H1 (cell line): ENCODE measurements at regions not wholly inside any gene's neighbourhood (a gene's known extent, or its start where the extent isn't known, plus 50 kb on each side); places are given as distances from the start of the nearest gene placed in this dataset.

ENCODE experiments used
- CTCF ChIA-PET: fragments of 300-600 bp; sonication (Branson Sonifier 250); formaldehyde crosslinking; loops from one replicate; lab custom pipeline; 2021; ENCODE audit not compliant: partially characterized antibody; lab: Charles Lee
- POLR2A ChIA-PET: fragments of 300-600 bp; sonication (Branson Sonifier 250); formaldehyde crosslinking; loops from one replicate; lab custom pipeline; 2021; ENCODE audit warnings: inconsistent platforms; ENCODE audit not compliant: partially characterized antibody; lab: Charles Lee
- DNase-seq, 2 experiments: peaks; one replicate each; pipeline versions ENCODE4 v3.0.0 to v3.0.0-alpha.2; 2010 to 2022; ENCODE audit warnings: low spot score in 2 of 2, low read depth in 1 of 2, mixed read lengths in 1 of 2
- FAIRE-seq: peaks from 2 replicates; lab custom pipeline; 2011; peaks lifted over from hg19 to GRCh38; lab: Jason Lieb, UNC
- H2AFZ ChIP-seq: 2 replicates; pipeline ENCODE4 v1.8.1; 2012; ENCODE audit warnings: low read length, inconsistent platforms
- H2AK5ac ChIP-seq: 2 replicates; pipeline ENCODE4 v1.6.1; 2013; ENCODE audit warnings: low read depth, low read length
- H2BK120ac ChIP-seq: replicated peaks from 2 replicates; pipeline ENCODE3; 2013; ENCODE audit warnings: low read depth, low read length, inconsistent platforms
- H2BK12ac ChIP-seq: 2 replicates; pipeline ENCODE4 v1.6.1; 2013; ENCODE audit warnings: low read depth, low read length
- H2BK15ac ChIP-seq: 2 replicates; pipeline ENCODE4 v1.6.1; 2013; ENCODE audit warnings: low read length
- H2BK20ac ChIP-seq: 2 replicates; pipeline ENCODE4 v1.6.1; 2013; ENCODE audit warnings: low read length
- H2BK5ac ChIP-seq: 2 replicates; pipeline ENCODE4 v1.6.1; 2013; ENCODE audit warnings: low read depth, low read length
- H3K14ac ChIP-seq: 2 replicates; pipeline ENCODE4 v1.6.1; 2013; ENCODE audit warnings: inconsistent platforms; ENCODE audit not compliant: insufficient read length
- H3K18ac ChIP-seq: 2 replicates; pipeline ENCODE4 v1.6.1; 2013; ENCODE audit warnings: low read length; ENCODE audit errors: extremely low read depth
- H3K23ac ChIP-seq: 2 replicates; pipeline ENCODE4 v1.6.1; 2013; ENCODE audit warnings: inconsistent platforms; ENCODE audit not compliant: insufficient read length
- H3K23me2 ChIP-seq: 2 replicates; pipeline ENCODE4 v1.6.1; 2013; ENCODE audit warnings: low read depth, low read length
- H3K27ac ChIP-seq: 2 replicates; pipeline ENCODE4 v1.6.1; 2011; ENCODE audit warnings: low read depth, low read length, inconsistent platforms
- H3K27me3 ChIP-seq, 4 experiments: replicated peaks in 1 of 4; 1 replicate in 1 of 4; 2 replicates in 3 of 4; pipeline versions ENCODE4 v1.6.1 to v1.8.1; 2011 to 2013; ENCODE audit warnings: low read length in 3 of 4, mild to moderate bottlenecking in 3 of 4, inconsistent platforms in 2 of 4, mixed read lengths in 2 of 4, moderate library complexity in 1 of 4; ENCODE audit not compliant: control insufficient read depth in 3 of 4, insufficient read depth in 3 of 4; ENCODE audit errors: extremely low read depth in 1 of 4
- H3K36me3 ChIP-seq, 4 experiments: 2 replicates each; pipeline versions ENCODE4 v1.6.1 to v1.8.1; 2011 to 2013; ENCODE audit warnings: mild to moderate bottlenecking in 4 of 4, low read length in 3 of 4, moderate library complexity in 2 of 4, control low read depth in 1 of 4, inconsistent platforms in 1 of 4; ENCODE audit not compliant: insufficient read depth in 4 of 4, control insufficient read depth in 2 of 4
- H3K4ac ChIP-seq: replicated peaks from 2 replicates; pipeline ENCODE3; 2013; ENCODE audit warnings: low read length, low read depth, mixed read lengths, inconsistent platforms; ENCODE audit not compliant: insufficient read length
- H3K4me1 ChIP-seq, 4 experiments: replicated peaks in 1 of 4; 1 replicate in 1 of 4; 2 replicates in 3 of 4; pipeline versions ENCODE4 v1.6.1 to v1.8.1; 2011 to 2013; ENCODE audit warnings: low read length in 3 of 4, inconsistent platforms in 2 of 4, mixed read lengths in 1 of 4; ENCODE audit not compliant: insufficient read depth in 4 of 4, control insufficient read depth in 3 of 4
- H3K4me2 ChIP-seq, 2 experiments: 2 replicates each; pipeline versions ENCODE4 v1.6.1 to v1.8.1; 2011 to 2013; ENCODE audit warnings: low read depth in 2 of 2, low read length in 2 of 2, control low read depth in 1 of 2, inconsistent platforms in 1 of 2, mild to moderate bottlenecking in 1 of 2; ENCODE audit not compliant: insufficient read depth in 1 of 2
- H3K4me3 ChIP-seq, 4 experiments: fragments of 200-600, 300-600 bp in 1 of 4; sonication (generic), shearing (Covaris generic), sonication (Bioruptor Twin) in 1 of 4; 2 replicates each; pipeline versions ENCODE4 v1.5.1 to v1.8.1; 2011 to 2016; ENCODE audit warnings: low read length in 4 of 4, low read depth in 3 of 4, control low read depth in 2 of 4, inconsistent platforms in 2 of 4, mild to moderate bottlenecking in 2 of 4, mixed read lengths in 1 of 4, moderate library complexity in 1 of 4; ENCODE audit not compliant: insufficient read depth in 2 of 4; ENCODE audit errors: extremely low read depth in 1 of 4
- H3K56ac ChIP-seq: replicated peaks from 2 replicates; pipeline ENCODE3; 2013; ENCODE audit warnings: low read depth, mild to moderate bottlenecking, mixed read lengths, low read length, inconsistent platforms; ENCODE audit not compliant: insufficient read length
- H3K79me1 ChIP-seq: 2 replicates; pipeline ENCODE4 v1.6.1; 2013; ENCODE audit warnings: low read depth, low read length, control low read depth
- H3K79me2 ChIP-seq, 2 experiments: 2 replicates each; pipeline versions ENCODE4 v1.6.1 to v1.8.1; 2012 to 2013; ENCODE audit warnings: low read length in 2 of 2, mild to moderate bottlenecking in 2 of 2, inconsistent platforms in 1 of 2; ENCODE audit not compliant: insufficient read depth in 2 of 2, control insufficient read depth in 1 of 2
- H3K9ac ChIP-seq, 4 experiments: replicated peaks in 1 of 4; 1 replicate in 1 of 4; 2 replicates in 3 of 4; pipeline versions ENCODE4 v1.6.1 to v1.8.1; 2011 to 2013; ENCODE audit warnings: low read depth in 3 of 4, low read length in 3 of 4, control low read depth in 2 of 4, mild to moderate bottlenecking in 2 of 4, moderate library complexity in 2 of 4, inconsistent platforms in 1 of 4; ENCODE audit errors: extremely low read depth in 1 of 4
- H3K9me3 ChIP-seq, 2 experiments: 2 replicates each; pipeline versions ENCODE4 v1.6.1 to v1.8.1; 2012 to 2013; ENCODE audit warnings: mild to moderate bottlenecking in 2 of 2, moderate library complexity in 2 of 2, control low read depth in 1 of 2, inconsistent platforms in 1 of 2, low read depth in 1 of 2, low read length in 1 of 2, mixed read lengths in 1 of 2; ENCODE audit not compliant: insufficient read depth in 2 of 2
- H4K20me1 ChIP-seq, 2 experiments: replicated peaks in 1 of 2; 2 replicates each; pipeline versions ENCODE3 to v1.8.1; 2011 to 2013; ENCODE audit warnings: inconsistent platforms in 2 of 2, low read length in 2 of 2, mild to moderate bottlenecking in 1 of 2; ENCODE audit not compliant: insufficient read depth in 2 of 2, control insufficient read depth in 1 of 2
- H4K5ac ChIP-seq: 2 replicates; pipeline ENCODE4 v1.6.1; 2013; ENCODE audit warnings: low read length, low read depth, mixed read lengths, inconsistent platforms; ENCODE audit not compliant: insufficient read length
- H4K8ac ChIP-seq: 2 replicates; pipeline ENCODE4 v1.8.0; 2013; ENCODE audit warnings: mild to moderate bottlenecking, moderate library complexity, low read length, inconsistent platforms; ENCODE audit not compliant: insufficient read depth; ENCODE audit errors: extremely low read depth
- H4K91ac ChIP-seq: replicated peaks from 2 replicates; pipeline ENCODE3; 2013; ENCODE audit warnings: low read length, mixed read lengths, inconsistent platforms; ENCODE audit not compliant: insufficient read length
- ASH2L ChIP-seq: fragments of 200-600, 300-600 bp; sonication (generic); IDR thresholded peaks from one replicate; pipeline ENCODE4 v1.7.1; 2017; ENCODE audit warnings: low read length
- ATF3 ChIP-seq: IDR thresholded peaks from 2 replicates; pipeline ENCODE4 v1.6.1; 2011; ENCODE audit warnings: low read depth, mild to moderate bottlenecking, low read length; ENCODE audit not compliant: insufficient read depth
- BACH1 ChIP-seq: IDR thresholded peaks from 2 replicates; pipeline ENCODE4 v1.6.1; 2012; ENCODE audit warnings: low read length, improper control_type of control experiment
- CBX8 ChIP-seq: fragments of 300-800, 300-1000 bp; sonication (generic); IDR thresholded peaks from 2 replicates; pipeline ENCODE4 v1.7.1; 2016; ENCODE audit warnings: low read depth, low read length, borderline replicate concordance
- E2F6 ChIP-seq: IDR thresholded peaks from 2 replicates; pipeline ENCODE4 v1.6.1; 2012; ENCODE audit warnings: inconsistent platforms
- EP300 ChIP-seq, 2 experiments: IDR thresholded peaks; 1 replicate in 1 of 2; 2 replicates in 1 of 2; pipeline ENCODE4 v1.6.1; 2011 to 2012; ENCODE audit warnings: low read depth in 2 of 2, low read length in 2 of 2, mild to moderate bottlenecking in 2 of 2, borderline replicate concordance in 1 of 2, inconsistent platforms in 1 of 2, moderate library complexity in 1 of 2
- GABPA ChIP-seq: IDR thresholded peaks from 2 replicates; pipeline ENCODE4 v1.6.1; 2011; ENCODE audit warnings: mild to moderate bottlenecking, low read length, moderate library complexity, borderline replicate concordance; ENCODE audit not compliant: insufficient read depth
- JUN ChIP-seq: IDR thresholded peaks from 2 replicates; pipeline ENCODE4 v1.6.1; 2011; ENCODE audit warnings: low read depth, mild to moderate bottlenecking, improper control_type of control experiment, low read length
- JUND ChIP-seq: IDR thresholded peaks from 2 replicates; pipeline ENCODE4 v1.6.1; 2011; ENCODE audit warnings: mild to moderate bottlenecking, improper control_type of control experiment, low read length
- KDM1A ChIP-seq: fragments of 200-600, 300-600 bp; sonication (generic); IDR thresholded peaks from 2 replicates; pipeline ENCODE4 v1.7.1; 2016; ENCODE audit warnings: mild to moderate bottlenecking, low read length, borderline replicate concordance
- NANOG ChIP-seq: IDR thresholded peaks from 2 replicates; pipeline ENCODE4 v1.6.1; 2011; ENCODE audit warnings: low read length, low read depth, mild to moderate bottlenecking, inconsistent platforms; ENCODE audit not compliant: insufficient read depth, poor library complexity, severe bottlenecking
- RFX5 ChIP-seq: IDR thresholded peaks from 2 replicates; pipeline ENCODE4 v1.6.1; 2011; ENCODE audit warnings: low read depth, low read length, improper control_type of control experiment, borderline replicate concordance
- TCF12 ChIP-seq: IDR thresholded peaks from 2 replicates; pipeline ENCODE4 v1.6.1; 2011; ENCODE audit warnings: low read depth, mild to moderate bottlenecking, low read length
- WGBS, 2 experiments: shearing (Covaris generic) in 1 of 2; methylation state at CpG; one replicate each; pipeline versions ENCODE4 v1.1.6 to v1.1.7; 2013 to 2015; ENCODE audit warnings: low lambda C conversion rate in 2 of 2, mixed read lengths in 2 of 2, inconsistent platforms in 1 of 2, low coverage in 1 of 2, missing lambda C conversion rate in 1 of 2; ENCODE audit not compliant: insufficient replicate concordance in 2 of 2, insufficient coverage in 1 of 2, insufficient read length in 1 of 2; ENCODE audit errors: extremely low coverage in 1 of 2, missing lambda C conversion rate in 1 of 2; 5-methylcytosine and 5-hydroxymethylcytosine counted together

- H3K9me3 ChIP-seq, result no peaks in the 10 kb centered on the region
- H3K4ac ChIP-seq, result no peak overlapping the region
- H3K4me2 ChIP-seq, result no peak overlapping the region
- no peak overlapping the region for H3K27ac ChIP-seq
- POLR2A ChIA-PET, result no interaction called here
- no peak overlapping the region for H3K23ac ChIP-seq
- H4K20me1 ChIP-seq, result no peaks in the 10 kb centered on the region
- H2AFZ ChIP-seq, result no peak overlapping the region
- no peak for DNase-seq
- H4K8ac ChIP-seq, result no peak overlapping the region
- H2BK12ac ChIP-seq, result no peak overlapping the region
- H3K18ac ChIP-seq, result no peak overlapping the region
- H2BK5ac ChIP-seq, result no peak overlapping the region
- H3K9ac ChIP-seq, result no peak overlapping the region
- no peaks in the 10 kb centered on the region for H3K4me1 ChIP-seq
- H3K79me2 ChIP-seq, result no peaks in the 10 kb centered on the region
- H3K14ac ChIP-seq, result no peak overlapping the region
- H3K4me3 ChIP-seq, result no peak overlapping the region
- CTCF ChIA-PET, result interaction anchor here (0.7 to 1.3 kb wide), 2 partner anchors 11 to 31 kb away, joined by 3 to 5 read pairs; no protein-coding TSS in a partner anchor
- H4K91ac ChIP-seq, result no peak overlapping the region
- no peak overlapping the region for H3K56ac ChIP-seq
- FAIRE-seq, result no peak
- H3K23me2 ChIP-seq, result no peaks in the 10 kb centered on the region; the same call in 1 of the 2 replicates
- no peak overlapping the region for H2BK120ac ChIP-seq
- H2BK20ac ChIP-seq, result no peak overlapping the region
- no peaks in the 10 kb centered on the region for H3K79me1 ChIP-seq
- no peaks in the 10 kb centered on the region for H3K36me3 ChIP-seq
- no peak overlapping the region for H2AK5ac ChIP-seq
- no peak overlapping the region for H2BK15ac ChIP-seq
- 96% methylated on average over 3 of the region's 3 CpGs; no CpG with 5 or more reads in 1 of the 2 experiments for WGBS, 2 experiments
- H4K5ac ChIP-seq, result no peak overlapping the region
- H3K27me3 ChIP-seq, result no peaks in the 10 kb centered on the region
- no peak for TF ChIP-seq KDM1A
- no peak for TF ChIP-seq TCF12
- TF ChIP-seq JUND, result no peak
- no peak for TF ChIP-seq E2F6
- TF ChIP-seq BACH1, result no peak
- TF ChIP-seq ASH2L, result no peak
- TF ChIP-seq JUN, result no peak
- no peak for TF ChIP-seq RFX5
- TF ChIP-seq ATF3, result no peak
- TF ChIP-seq CBX8, result no peak
- no peak for TF ChIP-seq EP300 (IDR thresholded peaks at IDR 0.05; ENCODE audit: borderline replicate concordance in 1 of 2, low read depth in 2 of 2, low read length in 2 of 2)
- no peak for TF ChIP-seq NANOG
- TF ChIP-seq GABPA, result no peak
Measured at GRCh38 chr2:19579461-19579860, 221.0 kb upstream of the OSR1 start.
